PC-9 (cell line): ENCODE measurements at regions not wholly inside any gene's neighbourhood (a gene's known extent, or its start where the extent isn't known, plus 50 kb on each side); places are given as distances from the start of the nearest gene placed in this dataset.

Experiments
- BruUV-seq: library from RNA; stranded (reverse); fragments of 400-500 nt; replicated peaks from 2 replicates; lab custom pipeline; 2021; lab: Mats Ljungman, UMichigan
- CTCF ChIA-PET: fragments of 300-600 bp; sonication (Branson Sonifier 250); formaldehyde crosslinking; loops from one replicate; lab custom pipeline; 2022; ENCODE audit warnings: antibody characterized with exemption; lab: Charles Lee
- POLR2A ChIA-PET: fragments of 300-600 bp; sonication (Branson Sonifier 250); formaldehyde crosslinking; loops from one replicate; lab custom pipeline; 2022; ENCODE audit warnings: antibody characterized with exemption; ENCODE audit not compliant: unreplicated experiment; lab: Charles Lee
- DNase-seq, 2 experiments: peaks; one replicate each; pipeline versions ENCODE4 v3.0.0 to v3.0.0-alpha.2; 2015 to 2022; ENCODE audit warnings: mixed read lengths in 1 of 2
- H2AFZ ChIP-seq: fragments of 200-600 bp; sonication (generic); 2 replicates; pipeline ENCODE4 v1.8.1; 2017; ENCODE audit warnings: antibody characterized with exemption
- H3F3A ChIP-seq: fragments of 200-600 bp; sonication (generic); 2 replicates; pipeline ENCODE4 v1.8.1; 2017; ENCODE audit warnings: antibody characterized with exemption, mild to moderate bottlenecking, low read depth; ENCODE audit not compliant: insufficient read depth
- H3K27ac ChIP-seq: fragments of 200-600 bp; sonication (generic); 2 replicates; pipeline ENCODE4 v1.6.1; 2016; ENCODE audit warnings: mixed run types
- H3K27me3 ChIP-seq: fragments of 200-600 bp; sonication (generic); 2 replicates; pipeline ENCODE4 v1.6.1; 2016; ENCODE audit warnings: low read depth, mixed run types; ENCODE audit not compliant: insufficient read depth
- H3K36me3 ChIP-seq: fragments of 200-600 bp; sonication (generic); 2 replicates; pipeline ENCODE4 v1.6.1; 2016; ENCODE audit warnings: low read depth, mixed run types
- H3K4me1 ChIP-seq: fragments of 200-600 bp; sonication (generic); replicated peaks from 2 replicates; pipeline ENCODE4 v1.6.1; 2016; ENCODE audit warnings: mixed run types; ENCODE audit not compliant: insufficient read depth
- H3K4me2 ChIP-seq: fragments of 200-600 bp; sonication (generic); 2 replicates; pipeline ENCODE4 v1.6.1; 2017; ENCODE audit warnings: mixed run types
- H3K4me3 ChIP-seq: fragments of 200-600 bp; sonication (generic); 2 replicates; pipeline ENCODE4 v1.6.1; 2016; ENCODE audit warnings: mixed run types
- H3K79me2 ChIP-seq: fragments of 200-600 bp; sonication (generic); 2 replicates; pipeline ENCODE4 v1.6.1; 2017; ENCODE audit warnings: low read depth, mixed run types
- H3K9me2 ChIP-seq: fragments of 200-600 bp; sonication (generic); 2 replicates; pipeline ENCODE4 v1.8.1; 2017; ENCODE audit warnings: mild to moderate bottlenecking; ENCODE audit not compliant: insufficient read depth
- H3K9me3 ChIP-seq: fragments of 200-600 bp; sonication (generic); 2 replicates; pipeline ENCODE4 v1.8.1; 2016; ENCODE audit warnings: low read depth; ENCODE audit not compliant: insufficient read depth
- H4K20me1 ChIP-seq: fragments of 200-600 bp; sonication (generic); 2 replicates; pipeline ENCODE4 v1.8.1; 2017; ENCODE audit not compliant: insufficient read depth
- EZH2 ChIP-seq: fragments of 200-600 bp; sonication (generic); IDR thresholded peaks from 2 replicates; pipeline ENCODE4 v1.8.0; 2017; ENCODE audit warnings: antibody characterized with exemption, low read depth
- intact Hi-C: fragments of 100-400 bp; cut with micrococcal nuclease; formaldehyde crosslinking; loops from one replicate; pipeline ENCODE4 v1.10.0; 2022; ENCODE audit not compliant: unreplicated experiment
- TF ChIP-seq, protein P1 (sequence below): fragments of 200-600 bp; sonication (generic); conservative IDR thresholded peaks from 2 replicates; pipeline ENCODE4 v1.6.1; 2017; ENCODE audit warnings: mixed run types, antibody characterized with exemption, mild to moderate bottlenecking, moderate library complexity

DNA sequence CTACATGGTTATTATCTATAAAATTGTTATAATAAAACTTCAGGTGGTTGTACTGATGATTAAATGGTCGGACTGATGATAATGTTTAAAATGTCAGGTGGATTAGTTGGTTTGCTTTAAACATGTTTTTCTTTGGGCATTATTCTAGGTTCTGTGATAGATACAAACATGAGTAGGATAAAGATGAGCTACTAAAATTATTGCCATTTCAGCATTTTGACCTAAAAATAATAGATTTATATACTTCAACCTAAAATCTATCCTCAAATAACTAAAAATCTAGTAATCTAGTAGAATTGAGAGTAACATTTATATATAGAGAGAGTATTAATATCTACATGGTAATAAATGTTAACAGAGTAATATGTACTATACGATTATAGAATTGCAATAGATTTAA lies 241.7 kb upstream of the CDH8 start:
- Histone ChIP-seq H2AFZ (no peak overlapping the region), H3K4me2 (no peak overlapping the region), H3K9me3 (no peaks in the 10 kb centered on the region), H3K9me2 (no peaks in the 10 kb centered on the region), H3K4me1 (no peaks in the 10 kb centered on the region), H3K27me3 (peaks cover 8% of the 10 kb centered on the region; the same call in 1 of the 2 replicates), H3K36me3 (no peaks in the 10 kb centered on the region), H3K27ac (no peak overlapping the region), H3F3A (no peaks in the 10 kb centered on the region), H4K20me1 (no peaks in the 10 kb centered on the region), H3K79me2 (no peaks in the 10 kb centered on the region), H3K4me3 (no peak overlapping the region)
- ChIA-PET POLR2A (no interaction called here), CTCF (no interaction called here)
- TF ChIP-seq, protein P1, sequence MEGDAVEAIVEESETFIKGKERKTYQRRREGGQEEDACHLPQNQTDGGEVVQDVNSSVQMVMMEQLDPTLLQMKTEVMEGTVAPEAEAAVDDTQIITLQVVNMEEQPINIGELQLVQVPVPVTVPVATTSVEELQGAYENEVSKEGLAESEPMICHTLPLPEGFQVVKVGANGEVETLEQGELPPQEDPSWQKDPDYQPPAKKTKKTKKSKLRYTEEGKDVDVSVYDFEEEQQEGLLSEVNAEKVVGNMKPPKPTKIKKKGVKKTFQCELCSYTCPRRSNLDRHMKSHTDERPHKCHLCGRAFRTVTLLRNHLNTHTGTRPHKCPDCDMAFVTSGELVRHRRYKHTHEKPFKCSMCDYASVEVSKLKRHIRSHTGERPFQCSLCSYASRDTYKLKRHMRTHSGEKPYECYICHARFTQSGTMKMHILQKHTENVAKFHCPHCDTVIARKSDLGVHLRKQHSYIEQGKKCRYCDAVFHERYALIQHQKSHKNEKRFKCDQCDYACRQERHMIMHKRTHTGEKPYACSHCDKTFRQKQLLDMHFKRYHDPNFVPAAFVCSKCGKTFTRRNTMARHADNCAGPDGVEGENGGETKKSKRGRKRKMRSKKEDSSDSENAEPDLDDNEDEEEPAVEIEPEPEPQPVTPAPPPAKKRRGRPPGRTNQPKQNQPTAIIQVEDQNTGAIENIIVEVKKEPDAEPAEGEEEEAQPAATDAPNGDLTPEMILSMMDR: no peak
- no peak for TF ChIP-seq EZH2
- no TSS peak for BruUV-seq
- intact Hi-C loops: no loop called here
- DNase-seq: no peak

- Histone ChIP-seq H2AFZ (no peak overlapping the region), H3K9me2 (no peaks in the 10 kb centered on the region), H3K4me2 (no peak overlapping the region), H3F3A (no peaks in the 10 kb centered on the region), H3K4me3 (no peak overlapping the region), H3K27me3 (peaks cover 8% of the 10 kb centered on the region; the same call in 1 of the 2 replicates), H4K20me1 (no peaks in the 10 kb centered on the region), H3K79me2 (no peaks in the 10 kb centered on the region), H3K4me1 (no peaks in the 10 kb centered on the region), H3K27ac (no peak overlapping the region), H3K36me3 (no peaks in the 10 kb centered on the region), H3K9me3 (no peaks in the 10 kb centered on the region)
- DNase-seq: no peak
- BruUV-seq: no TSS peak
- intact Hi-C loops: no loop called here
- ChIA-PET POLR2A (no interaction called here), CTCF (no interaction called here)
- TF ChIP-seq, protein P1: no peak
- no peak for TF ChIP-seq EZH2
Measured at GRCh38 chr16:62276637-62277036, 240.4 kb upstream of the CDH8 start.

DNA sequence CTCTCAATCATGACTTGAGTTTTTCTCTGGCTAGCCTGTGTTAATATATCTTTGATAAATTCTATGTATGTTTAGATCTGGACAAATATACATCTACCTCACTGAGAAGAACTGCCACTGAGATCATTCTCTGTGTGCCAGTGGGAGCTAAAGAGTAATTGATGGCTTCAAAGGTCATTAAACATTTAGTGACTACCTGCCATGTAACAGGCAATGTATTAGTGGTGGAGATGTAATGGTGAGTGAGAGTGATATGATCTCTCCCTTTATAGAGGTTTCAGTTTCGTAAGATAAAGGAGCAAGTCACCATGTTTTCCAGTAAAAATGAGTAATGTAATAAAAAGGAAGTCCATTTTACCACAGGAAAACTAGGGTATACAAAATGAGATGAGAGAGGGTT lies 235.8 kb upstream of the CDH8 start:
- peaks cover 5% of the 10 kb centered on the region; the same call in 1 of the 2 replicates for H3K27me3 ChIP-seq
- no TSS peak for BruUV-seq
- ChIA-PET CTCF (no interaction called here), POLR2A (no interaction called here)
- H2AFZ ChIP-seq: no peak overlapping the region
- H3K4me3 ChIP-seq: no peak overlapping the region
- no peaks in the 10 kb centered on the region for H3K36me3 ChIP-seq
- no peaks in the 10 kb centered on the region for H3K9me2 ChIP-seq
- H3F3A ChIP-seq: no peaks in the 10 kb centered on the region
- TF ChIP-seq, protein P1: no peak
- no peak for TF ChIP-seq EZH2
- no peak overlapping the region for H3K27ac ChIP-seq
- intact Hi-C loops: no loop called here
- no peaks in the 10 kb centered on the region for H3K4me1 ChIP-seq
- no peaks in the 10 kb centered on the region for H3K79me2 ChIP-seq
- DNase-seq: no peak
- H4K20me1 ChIP-seq: no peaks in the 10 kb centered on the region
- no peak overlapping the region for H3K4me2 ChIP-seq
- H3K9me3 ChIP-seq: no peaks in the 10 kb centered on the region
